Tibial nerve (tissue), 4 donors: ENCODE measurements at regions not wholly inside any gene's neighbourhood (a gene's known extent, or its start where the extent isn't known, plus 50 kb on each side); places are given as distances from the start of the nearest gene placed in this dataset.

Source experiments
- DNase-seq, 2 donors: peaks; one replicate each; pipeline ENCODE4 v3.0.0-alpha.2; 2019; ENCODE audit warnings: low spot score in 2 of 2
- H3K27ac ChIP-seq, 4 donors: fragments of 200-600 bp; sonication (generic) in 3 of 4; one replicate each; pipeline ENCODE4 v1.5.1; 2017 to 2019; ENCODE audit warnings: mild to moderate bottlenecking in 1 of 4
- H3K27me3 ChIP-seq, 2 donors: fragments of 200-600 bp; sonication (generic) in 1 of 2; one replicate each; pipeline versions ENCODE4 v1.5.1 to v1.6.0; 2017 to 2019
- H3K36me3 ChIP-seq, 3 donors: fragments of 200-600 bp; sonication (generic); one replicate each; pipeline ENCODE4 v1.5.1; 2018 to 2019
- H3K4me1 ChIP-seq, 4 donors: fragments of 200-600 bp; sonication (generic) in 3 of 4; one replicate each; pipeline ENCODE4 v1.5.1; 2017 to 2019
- H3K4me3 ChIP-seq, 4 donors: fragments of 200-600 bp; sonication (generic) in 3 of 4; one replicate each; pipeline ENCODE4 v1.5.1; 2017 to 2019; ENCODE audit warnings: mild to moderate bottlenecking in 1 of 4, moderate library complexity in 1 of 4
- H3K9me3 ChIP-seq, 4 donors: fragments of 200-600 bp; sonication (generic) in 3 of 4; one replicate each; pipeline ENCODE4 v1.5.1; 2017 to 2019
- CTCF ChIP-seq, 5 experiments: fragments of 200-600 bp in 3 of 5; fragments of 450-650 bp in 2 of 5; sonication (generic) in 3 of 5; IDR thresholded peaks; one replicate each; pipeline ENCODE4 v1.5.1; 2016 to 2019; ENCODE audit warnings: antibody characterized with exemption in 5 of 5, mild to moderate bottlenecking in 3 of 5, moderate library complexity in 2 of 5
- EP300 ChIP-seq, 2 donors: sonication (generic); formaldehyde crosslinking; IDR thresholded peaks; one replicate each; pipeline ENCODE4 v1.6.1; 2017; ENCODE audit warnings: antibody characterized with exemption in 2 of 2, mild to moderate bottlenecking in 1 of 2
- POLR2A ChIP-seq, 2 donors: fragments of 450-650 bp; IDR thresholded peaks; one replicate each; pipeline ENCODE4 v1.6.1; 2017; ENCODE audit warnings: antibody characterized with exemption in 2 of 2, mild to moderate bottlenecking in 2 of 2, moderate library complexity in 2 of 2
- WGBS, 2 donors: methylation state at CpG; one replicate each; pipeline ENCODE4 v1.1.5; 2018; 5-methylcytosine and 5-hydroxymethylcytosine counted together

DNA sequence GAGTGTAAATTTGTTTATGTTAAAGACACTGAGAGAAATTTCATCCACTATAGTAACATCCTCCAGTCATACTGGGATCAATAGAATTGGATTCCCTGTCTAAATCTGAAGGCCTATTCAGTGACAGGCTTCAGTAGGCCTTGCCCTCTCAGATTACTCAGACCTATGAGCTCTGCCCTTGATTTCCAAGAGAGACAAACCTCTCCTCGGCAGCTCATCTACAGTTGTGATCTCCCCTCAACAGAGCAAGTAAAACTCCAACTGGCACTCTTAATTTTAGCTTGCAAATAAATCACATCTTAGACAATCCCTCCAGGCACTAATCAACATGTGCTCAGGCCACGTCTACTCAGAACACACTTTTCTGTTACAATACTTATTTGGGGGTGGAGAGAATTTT, 1191.4 kb upstream of the PHF14 start:
- DNase-seq, result no peak
- WGBS, 2 donors, result 46 to 66% methylated on average over 2 of the region's 2 CpGs
- TF ChIP-seq EP300 (IDR thresholded peaks at IDR 0.05), result no peak
- TF ChIP-seq CTCF (IDR thresholded peaks at IDR 0.05), result no peak
- TF ChIP-seq POLR2A (IDR thresholded peaks at IDR 0.05), result no peak
- Histone ChIP-seq H3K27ac (no peak overlapping the region), H3K36me3 (no peaks in the 10 kb centered on the region), H3K27me3 (no peaks in the 10 kb centered on the region), H3K9me3 (peaks cover 0 to 3% (median 0%) of the 10 kb centered on the region in 4 donors), H3K4me1 (no peaks in the 10 kb centered on the region), H3K4me3 (no peak overlapping the region)

GRCh38 chr7:9785211-9785610, 1188.5 kb upstream of the PHF14 start:
- 61 to 69% methylated on average over 1 of the region's 1 CpG for WGBS, 2 donors
- TF ChIP-seq EP300 (IDR thresholded peaks at IDR 0.05) (no peak), POLR2A (IDR thresholded peaks at IDR 0.05) (no peak), CTCF (IDR thresholded peaks at IDR 0.05) (no peak)

DNA sequence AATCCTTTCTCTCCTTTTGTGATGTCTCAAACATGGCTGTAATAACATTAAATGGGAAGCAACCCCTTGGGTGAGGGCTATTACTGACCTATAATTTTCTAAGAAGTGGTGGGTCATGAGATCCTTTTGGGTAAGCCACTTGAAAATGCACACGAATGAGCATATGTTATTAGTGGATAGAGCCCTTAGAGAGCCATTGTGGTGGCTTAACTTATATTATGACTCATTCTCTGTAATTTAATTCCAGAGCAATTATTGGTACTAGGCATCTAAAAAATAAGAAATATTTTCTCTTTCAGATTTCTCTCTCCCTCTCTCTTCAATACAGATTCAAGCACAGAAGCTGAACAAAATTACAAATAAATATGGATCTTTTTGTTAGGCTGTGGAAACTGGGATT, 1177.4 kb upstream of the PHF14 start:
- H3K36me3 ChIP-seq, result no peaks in the 10 kb centered on the region
- H3K9me3 ChIP-seq, result no peaks in the 10 kb centered on the region
- 60 to 63% methylated on average over 1 of the region's 1 CpG for WGBS, 2 donors
- no peak overlapping the region for H3K4me3 ChIP-seq
- no peaks in the 10 kb centered on the region for H3K4me1 ChIP-seq
- TF ChIP-seq EP300 (IDR thresholded peaks at IDR 0.05) (no peak), POLR2A (IDR thresholded peaks at IDR 0.05) (no peak), CTCF (IDR thresholded peaks at IDR 0.05) (no peak)
- no peak overlapping the region for H3K27ac ChIP-seq
- H3K27me3 ChIP-seq, result no peaks in the 10 kb centered on the region
- no peak for DNase-seq

More at GRCh38 chr7:9785211-9785610, 1188.5 kb upstream of the PHF14 start:
- DNase-seq, result no peak
- no peaks in the 10 kb centered on the region for H3K9me3 ChIP-seq
- no peaks in the 10 kb centered on the region for H3K36me3 ChIP-seq
- no peaks in the 10 kb centered on the region for H3K4me1 ChIP-seq
- H3K4me3 ChIP-seq, result no peak overlapping the region
- H3K27ac ChIP-seq, result no peak overlapping the region
- no peaks in the 10 kb centered on the region for H3K27me3 ChIP-seq

DNA sequence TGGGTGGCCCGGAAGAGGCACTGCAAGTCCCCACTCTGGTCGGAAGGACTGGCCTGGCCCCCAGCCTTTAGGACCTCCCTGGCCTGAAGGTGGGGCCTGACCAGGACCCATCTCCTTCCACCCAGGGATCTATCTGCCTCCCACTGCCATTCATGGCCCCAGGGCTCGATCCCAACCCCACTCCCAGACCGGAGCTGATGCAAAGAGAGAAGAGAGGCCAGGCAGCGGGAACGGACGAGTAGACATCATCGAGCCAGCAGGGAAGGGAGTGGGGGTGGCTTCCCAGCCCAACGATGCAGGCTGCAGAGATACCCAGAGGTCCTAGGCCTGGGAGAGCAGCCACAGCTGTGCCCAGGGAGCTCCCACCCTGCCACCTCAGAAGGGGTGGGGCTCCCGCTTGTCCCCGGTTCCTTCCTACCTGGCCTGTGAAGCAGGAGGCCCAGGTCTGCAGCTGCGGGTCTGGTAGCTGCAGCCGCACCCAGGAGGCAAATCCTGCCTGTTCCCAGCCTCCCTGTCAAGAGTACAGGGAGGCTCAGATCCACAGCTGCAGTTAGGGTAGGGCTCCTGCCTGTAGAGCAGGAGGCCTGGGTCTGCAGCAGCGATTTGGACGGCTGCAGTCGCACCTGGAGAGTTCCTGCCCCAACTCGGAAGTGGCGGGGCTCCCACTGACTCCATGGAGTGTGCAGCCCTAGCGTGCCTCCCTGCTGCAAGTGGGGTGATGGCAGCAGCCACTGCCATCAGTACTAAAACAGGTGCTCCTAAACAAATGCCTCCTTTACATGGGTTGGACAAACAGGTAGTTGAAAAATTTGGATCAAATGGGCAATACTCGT, 1151.0 kb upstream of the PHF14 start:
- peaks cover 0 to 13% (median 0%) of the 10 kb centered on the region in 4 donors for H3K9me3 ChIP-seq
- no peak for DNase-seq
- no peak for TF ChIP-seq POLR2A (IDR thresholded peaks at IDR 0.05)
- TF ChIP-seq EP300 (IDR thresholded peaks at IDR 0.05), result no peak
- no peak for TF ChIP-seq CTCF (IDR thresholded peaks at IDR 0.05)
- H3K27ac ChIP-seq, result no peak overlapping the region
- no peaks in the 10 kb centered on the region for H3K36me3 ChIP-seq
- WGBS, 2 donors, result 84 to 87% methylated on average over 12 to 17 of the region's 20 CpGs
- no peak overlapping the region for H3K4me3 ChIP-seq
- H3K27me3 ChIP-seq, result no peaks in the 10 kb centered on the region
- H3K4me1 ChIP-seq, result no peaks in the 10 kb centered on the region

DNA sequence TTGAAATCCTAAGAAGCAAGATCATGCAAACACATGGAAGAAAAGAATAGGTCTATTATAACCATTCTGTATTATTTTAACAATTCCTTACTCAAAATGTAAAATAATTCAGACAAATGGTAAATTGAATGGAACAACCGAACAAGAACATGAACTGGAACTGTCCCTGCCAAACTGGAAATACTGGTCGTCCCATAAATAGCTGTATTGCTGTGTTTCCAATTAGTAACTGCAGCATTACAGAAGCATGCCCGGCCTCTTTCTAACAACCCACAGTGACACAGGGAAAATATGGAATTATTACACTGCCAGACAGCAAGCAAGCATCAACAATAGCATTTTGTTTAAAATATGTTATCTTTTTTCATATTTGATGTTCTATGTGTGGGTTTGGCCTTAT, 1138.5 kb upstream of the PHF14 start:
- WGBS, 2 donors, result 53 to 58% methylated on average over 3 of the region's 3 CpGs
- H3K4me3 ChIP-seq, result no peak overlapping the region
- H3K36me3 ChIP-seq, result no peaks in the 10 kb centered on the region
- H3K27ac ChIP-seq, result no peak overlapping the region
- H3K4me1 ChIP-seq, result no peaks in the 10 kb centered on the region
- DNase-seq, result no peak
- TF ChIP-seq EP300 (IDR thresholded peaks at IDR 0.05), result no peak
- no peak for TF ChIP-seq CTCF (IDR thresholded peaks at IDR 0.05)
- no peak for TF ChIP-seq POLR2A (IDR thresholded peaks at IDR 0.05)
- H3K27me3 ChIP-seq, result no peaks in the 10 kb centered on the region
- no peaks in the 10 kb centered on the region for H3K9me3 ChIP-seq
